ENCODE measurements at regions not wholly inside any gene's neighbourhood (a gene's known extent, or its start where the extent isn't known, plus 50 kb on each side); places are given as distances from the start of the nearest gene placed in this dataset.

DNA sequence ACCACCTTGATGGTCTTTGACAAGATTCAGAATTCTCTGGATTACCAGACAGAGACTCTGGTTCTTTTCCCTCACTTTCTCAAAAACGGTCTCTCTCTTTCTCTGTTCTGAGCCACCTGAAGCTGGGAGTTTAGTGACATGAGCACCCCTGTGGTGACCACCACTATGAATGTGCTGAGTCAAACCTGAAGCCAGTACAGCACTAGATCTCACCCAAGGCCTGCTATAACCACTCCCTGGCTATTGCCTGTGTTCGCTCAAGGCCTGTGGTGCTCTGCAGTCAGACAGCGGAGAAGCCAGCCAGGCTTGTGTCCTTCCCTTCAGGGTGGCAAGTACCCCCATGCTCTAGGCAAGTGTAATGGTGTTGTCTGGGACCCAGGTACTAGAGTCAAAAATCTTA, 828.9 kb upstream of the NXPH2 start:
- Histone ChIP-seq H3K79me1 (ENCODE audit: low read length) (no peaks in the 10 kb centered on the region), H2AK5ac (ENCODE audit: low read length) (no peak overlapping the region), H3K18ac (ENCODE audit: low read length) (no peak overlapping the region), H3K56ac (ENCODE audit: low read length) (no peak overlapping the region), H3K27me3 (ENCODE audit: insufficient read depth, low read length, poor library complexity) (no peaks in the 10 kb centered on the region), H3K9ac (ENCODE audit: low read length) (no peak overlapping the region), H4K8ac (ENCODE audit: low read depth, low read length) (no peak overlapping the region), H2BK5ac (ENCODE audit: low read length) (no peak overlapping the region), H3K23ac (ENCODE audit: low read length) (no peak overlapping the region), H3K79me2 (ENCODE audit: control insufficient read depth, insufficient read depth, low read length) (no peaks in the 10 kb centered on the region), H3K4ac (ENCODE audit: low read depth, low read length) (no peak overlapping the region), H2BK120ac (ENCODE audit: low read depth, low read length) (no peak overlapping the region), H3K27ac (ENCODE audit: low read depth, low read length) (no peak overlapping the region), H2BK15ac (replicated peaks; ENCODE audit: low read depth) (no peak overlapping the region), H3K4me2 (ENCODE audit: low read length) (no peak overlapping the region), H3K4me3 (ENCODE audit: low read length) (no peak overlapping the region), H3K4me1 (ENCODE audit: control insufficient read depth, low read depth, low read length) (no peaks in the 10 kb centered on the region), H4K5ac (ENCODE audit: low read length) (no peak overlapping the region), H3K36me3 (ENCODE audit: control insufficient read depth, insufficient read depth, low read length) (no peaks in the 10 kb centered on the region)
- DNase-seq: no peak
- WGBS (ENCODE audit: extremely low coverage, insufficient coverage, low lambda C conversion rate): no CpG with 5 or more reads among the region's 3 CpGs

DNA sequence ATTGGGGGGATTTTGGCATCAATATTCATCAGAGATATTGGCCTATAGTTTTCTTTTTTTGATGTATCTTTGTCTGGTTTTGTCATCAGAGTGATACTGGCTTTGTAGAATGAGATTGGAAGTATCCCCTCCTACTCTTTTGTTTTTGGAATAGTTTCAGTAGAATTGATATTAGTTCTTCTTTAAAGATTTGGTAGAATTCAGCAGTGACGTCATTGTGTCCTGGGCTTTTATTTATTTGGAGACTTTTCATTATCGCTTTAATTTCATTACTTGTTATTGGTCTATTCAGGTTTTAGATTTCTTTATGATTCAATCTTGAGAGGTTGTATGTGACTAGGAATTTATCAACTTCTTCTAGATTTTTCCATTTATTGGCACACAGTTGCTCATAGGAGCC, 825.5 kb upstream of the NXPH2 start:
- Histone ChIP-seq H3K79me1 (ENCODE audit: low read length) (no peaks in the 10 kb centered on the region), H4K8ac (ENCODE audit: low read depth, low read length) (no peak overlapping the region), H3K4me1 (ENCODE audit: control insufficient read depth, low read depth, low read length) (no peaks in the 10 kb centered on the region), H3K36me3 (ENCODE audit: control insufficient read depth, insufficient read depth, low read length) (no peaks in the 10 kb centered on the region), H3K79me2 (ENCODE audit: control insufficient read depth, insufficient read depth, low read length) (no peaks in the 10 kb centered on the region), H3K56ac (ENCODE audit: low read length) (no peak overlapping the region), H2BK15ac (replicated peaks; ENCODE audit: low read depth) (no peak overlapping the region), H3K4me3 (ENCODE audit: low read length) (no peak overlapping the region), H3K27ac (ENCODE audit: low read depth, low read length) (no peak overlapping the region), H3K27me3 (ENCODE audit: insufficient read depth, low read length, poor library complexity) (no peaks in the 10 kb centered on the region), H3K4ac (ENCODE audit: low read depth, low read length) (no peak overlapping the region), H3K4me2 (ENCODE audit: low read length) (no peak overlapping the region), H3K9ac (ENCODE audit: low read length) (no peak overlapping the region), H2AK5ac (ENCODE audit: low read length) (no peak overlapping the region), H2BK5ac (ENCODE audit: low read length) (no peak overlapping the region), H3K23ac (ENCODE audit: low read length) (no peak overlapping the region), H3K18ac (ENCODE audit: low read length) (no peak overlapping the region), H4K5ac (ENCODE audit: low read length) (no peak overlapping the region), H2BK120ac (ENCODE audit: low read depth, low read length) (no peak overlapping the region)
- DNase-seq: no peak
- WGBS (ENCODE audit: extremely low coverage, insufficient coverage, low lambda C conversion rate): no CpG with 5 or more reads among the region's 2 CpGs

DNA sequence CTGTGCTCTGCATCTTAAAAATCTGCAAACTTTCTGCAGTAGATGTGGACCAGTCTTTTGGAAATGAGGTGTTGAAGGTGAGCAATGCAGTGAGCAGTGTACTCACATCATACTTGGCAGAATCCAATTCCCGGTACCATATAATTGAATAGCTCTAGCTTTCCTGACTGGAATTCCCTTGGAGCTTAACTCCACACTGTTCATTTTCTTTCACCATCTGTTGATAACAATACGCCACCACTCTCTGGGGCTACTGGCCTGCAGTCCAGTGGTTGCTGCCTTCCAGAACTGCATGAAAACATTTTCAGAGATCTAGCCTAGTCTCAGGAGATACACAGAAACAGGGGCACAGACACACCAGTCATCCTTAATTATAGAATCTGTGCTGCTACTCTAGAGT, 820.0 kb upstream of the NXPH2 start:
- H3K79me2 ChIP-seq (ENCODE audit: control insufficient read depth, insufficient read depth, low read length): no peaks in the 10 kb centered on the region
- H4K5ac ChIP-seq (ENCODE audit: low read length): no peak overlapping the region
- H3K27me3 ChIP-seq (ENCODE audit: insufficient read depth, low read length, poor library complexity): no peaks in the 10 kb centered on the region
- DNase-seq: no peak
- no peak overlapping the region for H3K9ac ChIP-seq (ENCODE audit: low read length)
- H3K79me1 ChIP-seq (ENCODE audit: low read length): no peaks in the 10 kb centered on the region
- no peak overlapping the region for H3K4me2 ChIP-seq (ENCODE audit: low read length)
- no peak overlapping the region for H2BK15ac ChIP-seq (replicated peaks; ENCODE audit: low read depth)
- no peak overlapping the region for H3K4ac ChIP-seq (ENCODE audit: low read depth, low read length)
- H3K18ac ChIP-seq (ENCODE audit: low read length): no peak overlapping the region
- no peak overlapping the region for H3K27ac ChIP-seq (ENCODE audit: low read depth, low read length)
- no peak overlapping the region for H3K23ac ChIP-seq (ENCODE audit: low read length)
- no peaks in the 10 kb centered on the region for H3K36me3 ChIP-seq (ENCODE audit: control insufficient read depth, insufficient read depth, low read length)
- no peak overlapping the region for H2BK120ac ChIP-seq (ENCODE audit: low read depth, low read length)
- H3K4me3 ChIP-seq (ENCODE audit: low read length): no peak overlapping the region
- no peaks in the 10 kb centered on the region for H3K4me1 ChIP-seq (ENCODE audit: control insufficient read depth, low read depth, low read length)
- no peak overlapping the region for H3K56ac ChIP-seq (ENCODE audit: low read length)
- no peak overlapping the region for H4K8ac ChIP-seq (ENCODE audit: low read depth, low read length)
- WGBS (ENCODE audit: extremely low coverage, insufficient coverage, low lambda C conversion rate): no CpG with 5 or more reads among the region's 2 CpGs
- H2BK5ac ChIP-seq (ENCODE audit: low read length): no peak overlapping the region
- no peak overlapping the region for H2AK5ac ChIP-seq (ENCODE audit: low read length)

GRCh38 chr2:139585101-139585500, 804.9 kb upstream of the NXPH2 start:
- WGBS (ENCODE audit: extremely low coverage, insufficient coverage, low lambda C conversion rate): no CpG with 5 or more reads among the region's 1 CpG
- H3K79me1 ChIP-seq (ENCODE audit: low read length): no peaks in the 10 kb centered on the region

DNA sequence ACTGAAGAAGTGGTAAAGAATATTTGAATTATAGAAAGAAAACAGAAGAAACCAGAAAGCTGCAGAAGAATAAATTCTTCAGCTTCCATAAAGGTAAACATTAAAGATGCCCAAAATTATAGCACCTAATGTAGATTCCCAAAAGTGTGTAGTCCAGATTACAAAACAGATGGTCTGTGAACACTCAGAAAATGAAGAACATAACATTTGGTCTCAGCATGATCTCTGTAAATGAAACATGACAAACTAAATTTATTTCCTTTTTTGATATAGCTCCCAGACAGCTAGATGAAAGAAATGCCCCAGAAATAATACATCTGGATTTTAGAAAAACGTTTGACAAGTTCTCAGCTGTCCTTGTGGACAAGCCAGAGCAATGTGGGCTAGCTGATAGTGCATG, 794.2 kb upstream of the NXPH2 start:
- H3K27ac ChIP-seq (ENCODE audit: low read depth, low read length): no peak overlapping the region
- no peaks in the 10 kb centered on the region for H3K27me3 ChIP-seq (ENCODE audit: insufficient read depth, low read length, poor library complexity)
- H2AK5ac ChIP-seq (ENCODE audit: low read length): no peak overlapping the region
- H4K8ac ChIP-seq (ENCODE audit: low read depth, low read length): no peak overlapping the region
- no peak overlapping the region for H2BK5ac ChIP-seq (ENCODE audit: low read length)
- H3K4me1 ChIP-seq (ENCODE audit: control insufficient read depth, low read depth, low read length): no peaks in the 10 kb centered on the region
- WGBS (ENCODE audit: extremely low coverage, insufficient coverage, low lambda C conversion rate): no CpG with 5 or more reads among the region's 1 CpG
- no peak overlapping the region for H2BK120ac ChIP-seq (ENCODE audit: low read depth, low read length)
- no peak overlapping the region for H3K4me3 ChIP-seq (ENCODE audit: low read length)
- H3K79me1 ChIP-seq (ENCODE audit: low read length): no peaks in the 10 kb centered on the region
- H3K79me2 ChIP-seq (ENCODE audit: control insufficient read depth, insufficient read depth, low read length): no peaks in the 10 kb centered on the region
- H3K9ac ChIP-seq (ENCODE audit: low read length): no peak overlapping the region
- H4K5ac ChIP-seq (ENCODE audit: low read length): no peak overlapping the region
- no peaks in the 10 kb centered on the region for H3K36me3 ChIP-seq (ENCODE audit: control insufficient read depth, insufficient read depth, low read length)
- no peak overlapping the region for H2BK15ac ChIP-seq (replicated peaks; ENCODE audit: low read depth)
- no peak for DNase-seq
- H3K56ac ChIP-seq (ENCODE audit: low read length): no peak overlapping the region
- H3K4me2 ChIP-seq (ENCODE audit: low read length): no peak overlapping the region
- no peak overlapping the region for H3K4ac ChIP-seq (ENCODE audit: low read depth, low read length)
- no peak overlapping the region for H3K18ac ChIP-seq (ENCODE audit: low read length)
- H3K23ac ChIP-seq (ENCODE audit: low read length): no peak overlapping the region

More at GRCh38 chr2:139585101-139585500, 804.9 kb upstream of the NXPH2 start:
- H3K79me2 ChIP-seq (ENCODE audit: control insufficient read depth, insufficient read depth, low read length): no peaks in the 10 kb centered on the region
- no peak overlapping the region for H4K8ac ChIP-seq (ENCODE audit: low read depth, low read length)
- no peak overlapping the region for H2BK120ac ChIP-seq (ENCODE audit: low read depth, low read length)
- no peak for DNase-seq
- H3K4me3 ChIP-seq (ENCODE audit: low read length): no peak overlapping the region
- no peak overlapping the region for H2BK5ac ChIP-seq (ENCODE audit: low read length)
- no peak overlapping the region for H2AK5ac ChIP-seq (ENCODE audit: low read length)
- H3K27ac ChIP-seq (ENCODE audit: low read depth, low read length): no peak overlapping the region
- no peak overlapping the region for H3K56ac ChIP-seq (ENCODE audit: low read length)
- H3K9ac ChIP-seq (ENCODE audit: low read length): no peak overlapping the region
- H3K4me2 ChIP-seq (ENCODE audit: low read length): no peak overlapping the region
- H3K4ac ChIP-seq (ENCODE audit: low read depth, low read length): no peak overlapping the region
- no peaks in the 10 kb centered on the region for H3K36me3 ChIP-seq (ENCODE audit: control insufficient read depth, insufficient read depth, low read length)
- H3K18ac ChIP-seq (ENCODE audit: low read length): no peak overlapping the region
- H2BK15ac ChIP-seq (replicated peaks; ENCODE audit: low read depth): no peak overlapping the region
- no peak overlapping the region for H3K23ac ChIP-seq (ENCODE audit: low read length)
- no peak overlapping the region for H4K5ac ChIP-seq (ENCODE audit: low read length)
- no peaks in the 10 kb centered on the region for H3K4me1 ChIP-seq (ENCODE audit: control insufficient read depth, low read depth, low read length)
- H3K27me3 ChIP-seq (ENCODE audit: insufficient read depth, low read length, poor library complexity): no peaks in the 10 kb centered on the region

DNA sequence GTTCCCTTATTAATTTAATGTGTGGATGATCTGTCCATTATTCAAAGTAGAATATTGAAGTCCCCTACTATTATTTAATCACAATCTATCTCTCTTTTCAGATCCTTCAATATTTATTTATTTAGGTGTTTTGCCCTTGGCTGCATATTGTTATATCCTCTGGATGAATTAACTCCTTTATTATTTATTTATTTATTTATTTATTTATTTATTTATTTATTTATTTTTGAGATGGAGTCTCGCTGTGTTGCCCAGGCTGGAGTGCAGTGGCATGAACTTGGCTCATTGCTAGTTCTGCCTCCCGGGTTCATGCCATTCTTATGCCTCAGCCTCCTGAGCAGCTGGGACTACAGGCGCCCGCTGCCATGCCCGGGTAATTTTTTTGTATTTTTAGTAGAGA, 776.6 kb upstream of the NXPH2 start:
- no peak overlapping the region for H3K4me3 ChIP-seq (ENCODE audit: low read length)
- no peak overlapping the region for H4K5ac ChIP-seq (ENCODE audit: low read length)
- H3K79me2 ChIP-seq (ENCODE audit: control insufficient read depth, insufficient read depth, low read length): no peaks in the 10 kb centered on the region
- H2BK5ac ChIP-seq (ENCODE audit: low read length): no peak overlapping the region
- H3K18ac ChIP-seq (ENCODE audit: low read length): no peak overlapping the region
- no peak overlapping the region for H3K4me2 ChIP-seq (ENCODE audit: low read length)
- H3K27me3 ChIP-seq (ENCODE audit: insufficient read depth, low read length, poor library complexity): no peaks in the 10 kb centered on the region
- H3K56ac ChIP-seq (ENCODE audit: low read length): no peak overlapping the region
- H3K27ac ChIP-seq (ENCODE audit: low read depth, low read length): no peak overlapping the region
- no peaks in the 10 kb centered on the region for H3K79me1 ChIP-seq (ENCODE audit: low read length)
- DNase-seq: no peak
- no peak overlapping the region for H3K4ac ChIP-seq (ENCODE audit: low read depth, low read length)
- no peak overlapping the region for H2AK5ac ChIP-seq (ENCODE audit: low read length)
- WGBS (ENCODE audit: extremely low coverage, insufficient coverage, low lambda C conversion rate): no CpG with 5 or more reads among the region's 5 CpGs
- H3K4me1 ChIP-seq (ENCODE audit: control insufficient read depth, low read depth, low read length): no peaks in the 10 kb centered on the region
- no peak overlapping the region for H2BK15ac ChIP-seq (replicated peaks; ENCODE audit: low read depth)
- no peak overlapping the region for H3K9ac ChIP-seq (ENCODE audit: low read length)
- H3K36me3 ChIP-seq (ENCODE audit: control insufficient read depth, insufficient read depth, low read length): no peaks in the 10 kb centered on the region
- no peak overlapping the region for H3K23ac ChIP-seq (ENCODE audit: low read length)
- H4K8ac ChIP-seq (ENCODE audit: low read depth, low read length): no peak overlapping the region
- no peak overlapping the region for H2BK120ac ChIP-seq (ENCODE audit: low read depth, low read length)
